Lower leg skin (tissue), 3 donors: ENCODE measurements at regions not wholly inside any gene's neighbourhood (a gene's known extent, or its start where the extent isn't known, plus 50 kb on each side); places are given as distances from the start of the nearest gene placed in this dataset.

Experiments
- CTCF ChIP-seq, 3 donors: fragments of 450-650 bp; IDR thresholded peaks; one replicate each; pipeline ENCODE4 v1.5.1; 2016; ENCODE audit warnings: antibody characterized with exemption in 3 of 3, mild to moderate bottlenecking in 3 of 3, moderate library complexity in 2 of 3
- POLR2A ChIP-seq, 2 donors: fragments of 450-650 bp; IDR thresholded peaks; one replicate each; pipeline ENCODE4 v1.6.1; 2016 to 2017; ENCODE audit warnings: antibody characterized with exemption in 2 of 2, mild to moderate bottlenecking in 1 of 2, moderate library complexity in 1 of 2

DNA sequence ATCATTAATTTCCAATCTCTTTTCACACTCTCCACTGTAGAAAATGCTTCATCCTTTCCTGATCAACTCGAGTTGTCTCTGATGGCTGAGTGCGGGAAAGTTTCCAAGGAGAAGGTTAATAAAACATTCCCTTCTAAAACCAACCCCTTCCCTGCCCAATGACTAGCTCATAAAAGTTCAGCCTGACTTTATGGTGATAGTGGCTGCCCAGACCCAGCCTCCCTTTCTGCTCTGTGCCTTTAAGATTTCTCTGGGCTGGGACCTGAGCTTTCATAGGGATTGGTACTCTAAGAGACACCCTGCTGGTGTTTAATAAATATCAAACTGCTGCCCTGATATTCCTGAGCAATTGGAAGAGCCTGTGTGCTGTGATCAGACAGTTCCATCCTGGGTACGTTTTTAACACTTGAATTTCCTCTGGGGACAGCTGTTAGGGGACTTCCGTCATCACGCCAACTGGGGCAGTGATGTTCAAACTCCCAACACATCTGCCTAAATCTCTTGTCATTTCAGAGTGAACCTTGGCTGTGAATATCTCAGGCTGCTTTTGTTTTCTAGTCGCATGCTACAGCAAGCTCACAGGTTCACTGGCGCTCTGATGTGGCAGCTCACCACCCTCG lies 195.0 kb upstream of the KIRREL3 start:
- TF ChIP-seq CTCF (IDR thresholded peaks at IDR 0.05) (no peak), POLR2A (IDR thresholded peaks at IDR 0.05) (no peak)
